Activated naive CD8-positive, alpha-beta T cell treated with anti-CD3 and anti-CD28 coated beads, Interleukin-2, amount 10 ng/mL, durations not matched to agents 7 days and 5 days (primary cell): ENCODE measurements at regions not wholly inside any gene's neighbourhood (a gene's known extent, or its start where the extent isn't known, plus 50 kb on each side); places are given as distances from the start of the nearest gene placed in this dataset.
"Not testable (repeated sequence)": the region's sequence is repeated elsewhere in the genome, so short reads cannot be mapped to it uniquely, and the experiment has no call there.

Experiments used
- ATAC-seq: fragments of 150-1000 bp; cut with Tn5 transposase; one replicate; pipeline ENCODE4 v1.10.0; 2021; ENCODE audit warnings: low read depth, moderate library complexity
- POLR2A ChIA-PET: fragments of 350-600 bp; sonication (Branson Sonifier 250); formaldehyde crosslinking; loops from one replicate; lab custom pipeline; 2021; ENCODE audit warnings: antibody characterized with exemption; lab: Charles Lee
- DNase-seq: peaks from one replicate; pipeline ENCODE4 v3.0.0; 2021
- H3K27ac Mint-ChIP-seq: one replicate; pipeline ENCODE4 v1.8.0; 2022; ENCODE audit warnings: mild to moderate bottlenecking, mixed read lengths
- H3K27me3 Mint-ChIP-seq: one replicate; pipeline ENCODE4 v1.8.0; 2022; ENCODE audit warnings: mild to moderate bottlenecking, moderate library complexity, mixed read lengths
- H3K36me3 Mint-ChIP-seq: one replicate; pipeline ENCODE4 v1.8.0; 2021; ENCODE audit warnings: mild to moderate bottlenecking, mixed read lengths
- H3K4me1 Mint-ChIP-seq: one replicate; pipeline ENCODE4 v1.8.0; 2021; ENCODE audit warnings: mixed read lengths
- H3K4me3 Mint-ChIP-seq: one replicate; pipeline ENCODE4 v1.8.0; 2022; ENCODE audit warnings: mild to moderate bottlenecking, moderate library complexity, mixed read lengths
- H3K9me3 Mint-ChIP-seq: one replicate; pipeline ENCODE4 v1.8.0; 2021; ENCODE audit warnings: mixed read lengths

- ATAC-seq (no peak), DNase-seq (no peak)
- Mint-ChIP-seq H3K27me3 (peaks cover 6% of the 10 kb centered on the region), H3K27ac (no peak overlapping the region), H3K4me1 (no peaks in the 10 kb centered on the region), H3K36me3 (no peaks in the 10 kb centered on the region), H3K4me3 (no peak overlapping the region), H3K9me3 (no peaks in the 10 kb centered on the region)
- POLR2A ChIA-PET, result no interaction called here
These were observed 276.3 kb downstream of the MATN1 start for GRCh38 chr1:30447080-30447479.

DNA sequence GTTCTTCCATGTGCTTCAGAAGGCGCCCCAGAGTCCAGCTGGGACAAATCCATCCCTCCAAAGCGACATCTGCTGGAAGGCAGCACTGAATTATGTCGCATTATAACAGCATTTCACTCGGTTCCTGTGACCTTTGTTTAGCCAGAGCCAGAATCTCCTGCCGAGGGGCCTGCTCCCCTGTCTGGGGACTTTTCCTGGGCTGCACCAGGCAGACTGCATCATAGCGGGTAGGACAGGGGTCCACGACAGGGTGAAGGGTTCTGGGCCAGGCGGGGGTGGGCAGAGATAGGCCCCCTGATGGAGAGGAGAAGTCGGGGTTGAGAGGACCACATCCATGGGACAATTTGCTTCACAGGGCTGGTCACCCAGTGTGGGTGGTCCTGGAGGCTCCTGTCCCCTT is 276.9 kb downstream of the MATN1 start:
- POLR2A ChIA-PET, result no interaction called here
- no peak overlapping the region for H3K27ac Mint-ChIP-seq
- peaks cover 6% of the 10 kb centered on the region for H3K27me3 Mint-ChIP-seq
- H3K4me1 Mint-ChIP-seq, result no peaks in the 10 kb centered on the region
- DNase-seq (no peak), ATAC-seq (no peak)
- no peak overlapping the region for H3K4me3 Mint-ChIP-seq
- no peaks in the 10 kb centered on the region for H3K9me3 Mint-ChIP-seq
- H3K36me3 Mint-ChIP-seq, result no peaks in the 10 kb centered on the region

DNA sequence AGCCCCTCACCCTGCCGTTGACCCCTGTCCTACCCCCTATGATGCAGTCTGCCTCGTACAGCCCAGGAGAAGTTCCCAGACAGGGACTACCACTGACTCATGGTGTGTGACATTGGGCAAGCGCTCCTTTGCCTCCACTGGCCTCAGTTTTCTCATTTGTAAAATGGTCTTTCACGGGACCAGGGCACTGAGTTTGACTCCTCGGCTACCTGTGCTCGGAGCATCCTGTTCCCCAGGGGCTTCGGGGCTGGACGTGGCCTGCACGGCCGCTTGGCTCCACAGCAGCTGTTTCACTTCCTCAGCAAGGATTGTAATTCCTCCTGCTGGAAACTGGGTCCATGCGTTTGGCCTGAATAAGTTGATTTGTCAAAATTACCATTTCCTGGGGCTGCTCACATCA is 277.3 kb downstream of the MATN1 start:
- H3K4me3 Mint-ChIP-seq, result no peak overlapping the region
- DNase-seq (no peak), ATAC-seq (no peak)
- no peaks in the 10 kb centered on the region for H3K4me1 Mint-ChIP-seq
- no peak overlapping the region for H3K27ac Mint-ChIP-seq
- no peaks in the 10 kb centered on the region for H3K36me3 Mint-ChIP-seq
- no peaks in the 10 kb centered on the region for H3K9me3 Mint-ChIP-seq
- POLR2A ChIA-PET, result no interaction called here
- H3K27me3 Mint-ChIP-seq, result peaks cover 6% of the 10 kb centered on the region

DNA sequence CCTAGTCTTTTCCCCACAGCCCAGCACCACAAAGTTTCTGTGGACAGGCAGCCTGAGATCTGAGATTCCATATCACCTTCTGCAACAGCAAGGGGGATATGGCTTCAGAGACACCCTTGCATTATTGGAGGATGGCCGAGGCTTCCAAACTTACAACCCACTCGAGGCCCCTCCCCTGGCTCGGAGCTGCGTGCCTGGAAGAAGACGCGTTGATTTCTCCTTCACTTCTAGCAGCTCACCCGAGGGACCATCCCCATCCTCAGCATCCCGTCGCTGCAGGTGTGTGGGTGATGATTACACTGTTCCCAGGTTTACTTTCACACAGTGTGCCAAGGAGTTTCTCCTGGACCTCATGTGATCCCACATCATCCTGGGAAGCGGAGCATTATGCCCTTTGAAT is 277.9 kb downstream of the MATN1 start:
- Mint-ChIP-seq H3K27ac (no peak overlapping the region), H3K4me1 (no peaks in the 10 kb centered on the region), H3K9me3 (no peaks in the 10 kb centered on the region), H3K36me3 (no peaks in the 10 kb centered on the region), H3K4me3 (no peak overlapping the region), H3K27me3 (peaks cover 6% of the 10 kb centered on the region)
- no peak for DNase-seq
- POLR2A ChIA-PET, result no interaction called here
- no peak for ATAC-seq

DNA sequence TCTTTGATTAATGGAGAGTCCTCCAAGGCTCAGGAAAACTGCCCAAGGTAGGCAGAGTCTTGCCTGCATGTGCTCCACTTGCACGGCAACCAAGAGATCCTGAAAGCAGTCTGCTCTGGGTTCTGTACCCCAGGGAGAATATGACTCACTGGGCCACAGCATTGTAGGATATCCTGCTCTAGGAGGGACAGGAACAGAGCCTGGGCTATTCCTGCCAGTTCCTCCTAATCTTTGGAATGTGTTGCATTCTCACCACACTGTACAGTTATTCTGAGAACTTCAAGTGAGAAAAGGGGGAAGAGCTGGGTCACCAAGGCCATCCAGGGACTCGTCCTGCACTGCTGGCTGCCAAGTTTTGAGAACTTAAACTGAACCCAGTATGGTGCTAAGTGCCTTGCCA is 278.5 kb downstream of the MATN1 start:
- no peaks in the 10 kb centered on the region for H3K9me3 Mint-ChIP-seq
- ATAC-seq (no peak), DNase-seq (no peak)
- POLR2A ChIA-PET, result no interaction called here
- H3K27me3 Mint-ChIP-seq, result peaks cover 6% of the 10 kb centered on the region
- no peaks in the 10 kb centered on the region for H3K36me3 Mint-ChIP-seq
- no peaks in the 10 kb centered on the region for H3K4me1 Mint-ChIP-seq
- H3K27ac Mint-ChIP-seq, result no peak overlapping the region
- H3K4me3 Mint-ChIP-seq, result no peak overlapping the region

GRCh38 chr1:30444401-30444800 is 279.0 kb downstream of the MATN1 start:
- DNase-seq, result no peak
- Mint-ChIP-seq H3K36me3 (no peaks in the 10 kb centered on the region), H3K9me3 (no peaks in the 10 kb centered on the region)

DNA sequence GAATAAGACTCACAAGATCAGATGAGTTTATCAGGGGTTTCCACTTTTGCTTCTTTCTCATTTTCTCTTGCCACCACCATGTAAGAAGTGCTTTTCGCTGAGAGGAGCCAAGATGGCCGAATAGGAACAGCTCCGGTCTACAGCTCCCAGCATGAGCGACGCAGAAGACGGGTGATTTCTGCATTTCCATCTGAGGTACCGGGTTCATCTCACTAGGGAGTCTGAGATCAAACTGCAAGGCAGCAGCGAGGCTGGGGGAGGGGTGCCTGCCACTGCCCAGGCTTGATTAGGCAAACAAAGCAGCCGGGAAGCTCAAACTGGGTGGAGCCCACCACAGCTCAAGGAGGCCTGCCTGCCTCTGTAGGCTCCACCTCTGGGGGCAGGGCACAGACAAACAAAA is 285.1 kb downstream of the MATN1 start:
- H3K36me3 Mint-ChIP-seq, H3K27me3 Mint-ChIP-seq, ATAC-seq, H3K27ac Mint-ChIP-seq, DNase-seq, H3K4me1 Mint-ChIP-seq, H3K4me3 Mint-ChIP-seq, POLR2A ChIA-PET, H3K9me3 Mint-ChIP-seq: not testable (repeated sequence)

More at GRCh38 chr1:30444401-30444800, 279.0 kb downstream of the MATN1 start:
- H3K27ac Mint-ChIP-seq, result no peak overlapping the region
- no peak overlapping the region for H3K4me3 Mint-ChIP-seq
- POLR2A ChIA-PET, result no interaction called here
- no peak for ATAC-seq
- H3K4me1 Mint-ChIP-seq, result no peaks in the 10 kb centered on the region
- H3K27me3 Mint-ChIP-seq, result peaks cover 6% of the 10 kb centered on the region

DNA sequence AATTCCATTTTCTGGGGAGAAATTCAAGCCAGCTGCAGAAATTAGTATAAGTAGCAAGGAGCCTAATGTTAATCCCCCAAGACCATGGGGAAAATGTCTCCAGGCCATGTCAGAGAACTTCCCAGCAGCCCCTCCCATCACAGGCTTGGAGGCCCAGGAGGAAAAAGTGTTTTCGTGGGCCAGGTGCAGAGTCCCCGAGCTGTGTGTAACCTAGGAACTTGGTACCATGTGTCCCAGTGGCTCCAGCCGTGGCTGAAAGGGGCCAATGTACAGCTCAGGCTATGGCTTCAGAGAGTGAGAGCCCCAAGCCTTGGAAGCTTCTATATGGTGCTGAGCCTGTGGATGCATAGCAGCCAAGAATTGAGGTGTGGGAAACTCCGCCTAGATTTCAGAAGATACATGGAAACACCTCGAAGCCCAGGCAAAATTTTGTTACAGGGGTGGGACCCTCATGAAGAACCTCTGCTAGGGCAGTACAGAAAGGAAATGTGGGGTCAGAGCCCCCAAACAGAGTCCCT is 286.3 kb downstream of the MATN1 start:
- DNase-seq (no peak), ATAC-seq (no peak)
- Mint-ChIP-seq H3K27me3 (peaks cover 6% of the 10 kb centered on the region), H3K9me3 (peaks cover 7% of the 10 kb centered on the region), H3K36me3 (no peaks in the 10 kb centered on the region), H3K27ac (no peak overlapping the region), H3K4me3 (no peak overlapping the region), H3K4me1 (no peaks in the 10 kb centered on the region)
- POLR2A ChIA-PET, result no interaction called here

DNA sequence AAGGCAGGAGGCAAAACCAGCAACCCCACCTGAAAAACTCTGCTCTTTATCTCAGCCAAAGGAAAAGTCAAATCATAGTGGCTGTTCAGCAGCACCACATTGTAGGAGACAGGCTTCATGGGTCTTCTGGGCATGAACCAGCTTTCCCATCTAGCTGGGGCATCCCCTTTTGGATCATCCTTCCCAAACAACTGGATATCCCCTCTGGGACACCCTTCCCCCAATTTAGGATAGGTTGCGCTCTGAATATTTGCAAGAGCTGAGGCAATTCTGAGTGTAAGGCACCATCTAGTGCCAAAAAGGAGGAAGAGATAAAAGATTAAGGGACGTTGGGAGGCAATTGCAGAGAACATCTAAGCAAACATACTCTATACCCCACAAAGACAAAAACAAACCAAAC is 295.8 kb downstream of the MATN1 start:
- H3K27ac Mint-ChIP-seq, result no peak overlapping the region
- POLR2A ChIA-PET, result no interaction called here
- ATAC-seq (no peak), DNase-seq (no peak)
- H3K4me1 Mint-ChIP-seq, result no peaks in the 10 kb centered on the region
- H3K27me3 Mint-ChIP-seq, result peaks cover 32% of the 10 kb centered on the region
- no peaks in the 10 kb centered on the region for H3K36me3 Mint-ChIP-seq
- H3K9me3 Mint-ChIP-seq, result peaks cover 7% of the 10 kb centered on the region
- no peak overlapping the region for H3K4me3 Mint-ChIP-seq

DNA sequence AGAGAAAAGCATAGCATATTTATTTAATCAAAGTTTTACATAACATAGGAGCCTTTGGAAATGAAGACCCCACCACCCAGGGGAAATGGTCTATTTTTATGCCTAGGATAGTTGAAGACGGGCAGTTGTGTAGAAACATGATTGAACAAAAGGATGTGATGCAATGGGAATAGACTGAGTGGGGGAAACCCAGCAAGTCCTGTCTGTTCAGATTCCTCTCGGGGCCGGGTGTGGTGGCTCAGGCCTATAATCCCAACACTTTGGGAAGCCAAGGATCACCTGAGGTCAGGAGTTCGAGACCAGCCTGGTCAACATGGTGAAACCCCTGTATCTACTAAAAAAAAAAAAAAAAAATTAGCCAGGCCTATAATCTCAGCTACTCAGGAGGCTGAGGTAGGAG is 298.3 kb downstream of the MATN1 start:
- Mint-ChIP-seq H3K27me3 (peaks cover 11% of the 10 kb centered on the region), H3K36me3 (no peaks in the 10 kb centered on the region), H3K9me3 (peaks cover 7% of the 10 kb centered on the region), H3K4me3 (no peak overlapping the region), H3K27ac (no peak overlapping the region), H3K4me1 (no peaks in the 10 kb centered on the region)
- POLR2A ChIA-PET, result no interaction called here
- DNase-seq (no peak), ATAC-seq (no peak)

DNA sequence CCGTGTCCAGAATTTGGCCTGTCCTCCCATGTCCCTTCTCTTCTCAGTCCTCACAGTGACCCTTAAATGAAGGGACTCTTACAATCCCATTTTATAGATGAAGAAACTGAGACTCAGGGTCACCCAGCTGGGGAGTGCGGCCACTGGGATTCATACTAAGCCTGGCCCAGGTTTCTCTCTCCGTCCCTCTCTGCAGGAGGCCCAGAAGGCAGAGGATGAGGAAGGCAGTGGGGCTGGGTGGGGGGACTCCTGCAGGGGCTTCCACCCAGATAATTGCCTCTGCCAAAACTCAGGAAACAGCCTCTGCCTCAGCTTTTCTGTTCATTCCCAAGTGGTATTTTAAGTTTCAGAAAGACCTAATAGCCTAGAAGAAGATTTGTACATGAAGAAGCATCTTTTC is 299.8 kb downstream of the MATN1 start:
- H3K36me3 Mint-ChIP-seq, result no peaks in the 10 kb centered on the region
- ATAC-seq (no peak), DNase-seq (no peak)
- no peak overlapping the region for H3K27ac Mint-ChIP-seq
- no peak overlapping the region for H3K4me3 Mint-ChIP-seq
- H3K9me3 Mint-ChIP-seq, result peaks cover 6% of the 10 kb centered on the region
- peaks cover 7% of the 10 kb centered on the region for H3K27me3 Mint-ChIP-seq
- H3K4me1 Mint-ChIP-seq, result no peaks in the 10 kb centered on the region
- POLR2A ChIA-PET, result no interaction called here

DNA sequence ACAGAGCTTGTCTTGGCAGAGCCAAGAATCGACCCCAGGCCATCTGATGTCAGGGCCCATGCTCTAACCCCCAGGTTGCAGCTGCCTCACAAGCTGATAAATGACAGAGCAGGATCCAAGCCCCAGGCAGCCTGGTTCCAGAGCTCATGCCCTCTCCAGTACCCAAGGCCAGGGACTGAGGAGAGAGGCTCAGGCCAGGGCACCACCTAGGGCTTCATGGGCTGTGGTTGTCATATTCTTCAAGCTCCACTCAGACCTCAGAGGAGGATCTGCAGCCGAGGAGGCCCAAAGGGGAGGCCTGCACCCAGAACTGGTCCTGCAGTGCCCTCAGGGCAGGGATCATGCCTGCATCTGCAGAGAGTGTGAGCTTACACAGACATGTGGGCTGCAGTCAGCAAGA is 301.1 kb downstream of the MATN1 start:
- Mint-ChIP-seq H3K36me3 (no peaks in the 10 kb centered on the region), H3K4me3 (no peak overlapping the region), H3K27me3 (peaks cover 2% of the 10 kb centered on the region), H3K9me3 (peaks cover 2% of the 10 kb centered on the region), H3K27ac (no peak overlapping the region), H3K4me1 (no peaks in the 10 kb centered on the region)
- POLR2A ChIA-PET, result no interaction called here
- DNase-seq (no peak), ATAC-seq (no peak)

- Mint-ChIP-seq H3K36me3 (no peaks in the 10 kb centered on the region), H3K27me3 (peaks cover 2% of the 10 kb centered on the region), H3K4me3 (no peak overlapping the region), H3K4me1 (no peaks in the 10 kb centered on the region), H3K9me3 (no peaks in the 10 kb centered on the region), H3K27ac (no peak overlapping the region)
- DNase-seq (no peak), ATAC-seq (no peak)
- POLR2A ChIA-PET, result no interaction called here
These were observed 302.8 kb downstream of the MATN1 start for GRCh38 chr1:30420519-30421050.

DNA sequence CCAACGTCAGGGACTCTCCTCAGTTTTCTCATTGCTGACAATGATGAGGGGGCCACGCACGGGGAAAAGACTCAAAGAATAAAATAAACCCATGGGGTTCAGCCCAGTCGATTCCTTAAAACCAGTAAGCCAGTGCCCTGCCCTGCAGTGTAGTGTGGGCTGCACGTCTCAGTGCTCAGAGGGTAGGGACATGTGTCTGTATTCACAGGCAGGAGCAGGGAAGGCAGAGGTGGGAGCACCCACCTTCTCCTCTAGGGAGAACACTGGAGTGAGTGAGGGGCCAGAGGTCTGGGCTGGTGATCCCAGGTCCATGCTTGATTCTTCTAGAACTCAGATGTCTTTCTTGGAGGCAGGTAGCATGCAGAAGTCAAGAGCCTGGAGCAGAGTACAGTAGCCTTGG is 303.6 kb downstream of the MATN1 start:
- ATAC-seq (no peak), DNase-seq (no peak)
- Mint-ChIP-seq H3K27ac (no peak overlapping the region), H3K4me1 (no peaks in the 10 kb centered on the region), H3K9me3 (no peaks in the 10 kb centered on the region), H3K36me3 (no peaks in the 10 kb centered on the region), H3K4me3 (no peak overlapping the region), H3K27me3 (peaks cover 2% of the 10 kb centered on the region)
- POLR2A ChIA-PET, result no interaction called here
